HG02623 (cell line): ENCODE measurements at regions not wholly inside any gene's neighbourhood (a gene's known extent, or its start where the extent isn't known, plus 50 kb on each side); places are given as distances from the start of the nearest gene placed in this dataset.
A peak's percentile ranks its signal among the peaks of the same experiment; 100 is the strongest.
"Not testable (repeated sequence)": the region's sequence is repeated elsewhere in the genome, so short reads cannot be mapped to it uniquely, and the experiment has no call there.

Source experiments
- ATAC-seq: cut with Tn5 transposase; IDR thresholded peaks from one replicate; pipeline ENCODE4 v1.9.1; 2021; ENCODE audit warnings: moderate library complexity; ENCODE audit not compliant: unreplicated experiment

DNA sequence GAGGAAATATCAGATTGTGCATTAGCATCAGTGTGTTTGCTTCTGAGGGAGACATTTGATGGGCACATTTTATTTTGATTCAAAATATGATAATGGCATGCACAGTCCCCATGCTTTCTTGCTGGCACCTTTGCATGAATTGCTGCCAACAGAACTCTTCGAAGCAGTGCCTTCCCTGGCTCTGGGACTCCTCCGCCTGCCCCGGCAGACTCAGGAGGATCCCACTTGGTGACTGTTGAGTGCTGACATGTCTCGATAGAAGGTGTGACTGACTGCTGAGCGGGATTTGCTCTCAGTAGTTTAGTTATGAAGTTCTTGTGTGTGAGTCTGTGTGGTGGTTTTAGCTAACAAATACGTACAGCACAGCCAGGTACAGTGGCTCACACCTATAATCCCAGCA is 239.7 kb downstream of the FGF9 start:
- ATAC-seq, result no peak

DNA sequence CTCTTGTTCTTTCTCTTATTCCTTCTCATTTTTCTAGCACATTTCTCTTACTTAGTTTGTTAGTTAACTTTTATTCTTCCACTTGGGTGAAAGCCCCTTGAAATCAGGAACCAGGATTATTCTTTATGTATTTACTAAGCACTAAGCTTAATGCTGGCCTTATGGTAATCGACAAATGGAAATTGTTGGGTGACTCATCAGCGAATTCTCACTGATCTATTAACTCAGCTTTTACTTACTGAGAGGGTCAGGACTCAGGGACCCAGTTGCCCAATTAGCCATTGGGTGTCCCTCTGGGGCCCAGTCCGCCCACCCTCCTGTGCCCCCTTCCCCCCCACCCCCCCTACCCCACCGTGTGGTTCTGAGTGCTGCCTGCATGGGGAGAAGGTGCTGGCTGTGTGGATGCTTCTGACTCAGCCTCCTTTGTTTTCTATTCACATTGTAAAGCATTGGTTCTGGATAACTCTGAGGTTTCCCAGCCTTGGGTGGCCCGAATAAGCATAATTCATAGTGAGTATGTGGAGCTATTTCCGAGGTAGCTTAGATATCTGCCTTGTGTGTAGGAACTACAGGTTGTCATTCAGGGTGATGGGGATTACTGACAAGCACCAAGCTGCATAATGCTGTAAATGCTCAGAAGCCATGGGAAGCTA is 240.9 kb downstream of the FGF9 start:
- ATAC-seq, result no peak

DNA sequence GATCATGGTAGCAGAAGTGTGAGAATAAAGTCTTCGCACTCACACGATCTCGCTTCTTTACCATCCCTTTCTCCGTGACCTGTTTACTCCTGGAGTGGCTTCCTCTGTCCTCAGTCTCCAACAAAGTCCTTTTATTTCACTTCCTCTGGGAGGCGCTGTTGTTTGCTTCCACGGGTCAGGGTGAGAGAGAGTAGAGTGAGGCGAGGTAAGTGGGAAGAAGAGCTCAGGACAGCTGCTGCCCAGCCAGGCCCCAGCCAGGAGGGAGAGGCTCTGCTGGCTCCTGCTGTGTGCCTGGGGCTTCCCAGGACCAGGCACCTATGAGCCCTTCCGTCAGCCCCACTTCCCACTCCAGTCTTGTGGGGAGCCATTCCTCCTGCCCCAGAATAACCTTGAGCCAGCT is 242.1 kb downstream of the FGF9 start:
- ATAC-seq, result no peak

DNA sequence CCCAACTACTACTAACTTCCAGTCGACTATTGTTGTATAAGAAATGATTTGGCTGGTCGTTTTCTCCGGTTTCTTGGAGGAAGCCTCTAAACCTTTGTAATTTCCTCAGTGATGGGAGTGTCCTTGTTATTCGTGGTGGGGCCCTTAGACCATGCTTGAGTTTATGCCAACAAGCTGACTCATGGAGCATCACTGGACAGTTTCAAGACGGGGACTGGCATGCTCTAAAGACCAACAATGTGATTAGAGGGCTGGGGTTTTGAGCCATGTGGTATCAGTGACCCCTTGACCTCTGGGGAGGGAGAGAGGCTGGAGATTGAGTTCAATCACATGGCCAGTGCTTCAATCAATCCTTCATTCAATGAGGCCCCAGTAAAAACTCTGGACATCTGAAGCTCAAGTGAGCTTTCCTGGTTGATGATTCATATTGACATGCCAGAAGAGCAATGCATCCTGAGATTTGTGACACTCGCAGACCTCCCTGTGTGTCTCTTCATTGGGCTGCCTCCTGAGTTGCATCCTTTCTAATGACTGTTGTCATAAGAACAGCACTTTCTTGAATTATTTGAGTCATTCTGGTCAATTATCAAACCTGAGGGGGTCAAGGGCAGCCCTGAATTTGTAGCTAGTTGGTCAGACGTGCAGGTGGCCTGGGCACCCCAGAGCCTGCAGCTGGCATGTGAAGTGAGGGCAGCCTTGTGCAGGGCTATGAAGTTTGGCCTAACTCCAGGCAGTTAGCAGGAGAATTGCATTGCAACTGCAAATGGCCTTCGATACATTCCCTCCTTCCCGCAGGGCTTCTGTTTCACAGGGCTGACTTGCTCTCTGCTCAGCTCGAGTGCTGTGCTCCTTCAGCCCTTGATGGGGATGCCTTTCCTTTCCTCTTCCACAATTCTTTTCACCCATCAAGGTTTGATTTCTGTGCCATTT is 246.5 kb downstream of the FGF9 start:
- no peak for ATAC-seq

DNA sequence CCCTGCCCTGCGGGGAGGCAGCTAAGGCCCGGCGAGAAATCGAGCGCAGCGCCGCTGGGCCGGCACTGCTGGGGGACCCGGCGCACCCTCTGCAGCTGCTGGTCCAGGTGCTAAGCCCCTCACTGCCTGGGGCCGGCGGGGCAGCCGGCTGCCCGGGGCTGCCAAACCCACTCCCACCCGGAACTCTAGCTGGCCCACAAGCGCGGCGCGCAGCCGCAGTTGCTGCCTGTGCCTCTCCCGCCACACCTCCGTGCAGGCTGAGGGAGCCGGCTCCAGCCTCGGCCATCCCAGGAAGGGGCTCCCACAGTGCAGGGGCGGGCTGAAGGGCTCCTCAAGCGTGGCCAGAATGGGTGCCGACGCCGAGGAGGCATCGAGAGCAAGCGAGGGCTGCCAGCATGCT is 249.9 kb downstream of the FGF9 start:
- ATAC-seq, result not testable (repeated sequence)

DNA sequence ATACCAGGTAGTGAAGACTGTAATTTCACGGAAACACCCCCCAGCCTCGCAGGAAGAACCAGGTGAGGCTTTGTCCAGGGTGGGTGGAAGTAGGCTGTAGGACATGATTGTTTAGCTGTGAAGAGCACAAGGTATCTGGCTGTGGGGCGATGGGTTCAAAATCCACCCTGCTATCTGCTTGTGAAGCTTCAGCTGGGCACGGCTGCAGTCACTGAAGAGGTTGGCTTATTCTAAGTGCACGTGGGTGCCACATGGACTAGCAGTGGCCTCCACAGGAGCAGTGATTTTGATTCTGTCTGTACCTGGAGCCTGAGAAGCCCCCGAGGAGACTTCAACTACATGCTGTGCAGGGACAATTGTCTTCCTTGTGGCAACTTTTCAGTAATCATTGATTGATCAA is 254.1 kb downstream of the FGF9 start:
- no peak for ATAC-seq

DNA sequence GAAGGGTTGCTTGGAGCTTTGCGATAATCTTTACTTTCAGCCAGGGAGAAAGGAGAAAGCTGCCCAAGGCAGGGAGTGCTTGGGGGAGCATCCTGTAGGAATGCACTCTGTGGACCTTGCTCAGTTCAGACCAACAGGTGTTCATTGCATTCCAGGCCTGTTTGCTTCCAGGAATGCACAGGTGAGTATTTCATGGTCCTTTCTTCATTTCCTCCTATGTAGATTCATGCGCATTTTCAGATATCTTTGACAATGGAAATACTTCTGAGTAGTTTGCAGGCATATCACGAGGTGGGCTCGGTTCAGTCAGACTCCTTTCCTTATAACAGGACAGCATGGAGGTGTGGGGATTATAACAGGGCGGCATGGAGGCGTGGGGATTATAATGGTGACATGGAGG is 254.8 kb downstream of the FGF9 start:
- no peak for ATAC-seq

DNA sequence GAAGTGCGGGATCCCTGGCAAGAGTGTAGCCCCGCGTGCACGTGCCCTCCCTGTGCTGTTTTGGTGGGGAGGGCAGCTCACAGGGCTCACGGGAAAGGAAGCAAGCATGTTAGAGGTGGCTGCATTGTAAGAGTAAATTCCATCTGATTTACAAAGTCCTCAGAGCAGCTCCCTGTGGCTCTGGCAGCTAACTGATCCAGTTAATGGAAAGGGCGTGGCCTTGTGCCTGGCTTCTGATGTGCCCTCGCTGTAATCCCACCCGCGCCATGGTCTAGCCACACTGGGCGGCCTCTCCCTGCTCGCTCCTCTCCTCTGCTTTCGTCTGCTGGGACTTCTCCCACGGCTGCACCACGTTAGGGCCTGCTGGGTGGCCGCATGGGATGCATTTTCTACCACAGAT is 258.5 kb downstream of the FGF9 start:
- ATAC-seq, result no peak

DNA sequence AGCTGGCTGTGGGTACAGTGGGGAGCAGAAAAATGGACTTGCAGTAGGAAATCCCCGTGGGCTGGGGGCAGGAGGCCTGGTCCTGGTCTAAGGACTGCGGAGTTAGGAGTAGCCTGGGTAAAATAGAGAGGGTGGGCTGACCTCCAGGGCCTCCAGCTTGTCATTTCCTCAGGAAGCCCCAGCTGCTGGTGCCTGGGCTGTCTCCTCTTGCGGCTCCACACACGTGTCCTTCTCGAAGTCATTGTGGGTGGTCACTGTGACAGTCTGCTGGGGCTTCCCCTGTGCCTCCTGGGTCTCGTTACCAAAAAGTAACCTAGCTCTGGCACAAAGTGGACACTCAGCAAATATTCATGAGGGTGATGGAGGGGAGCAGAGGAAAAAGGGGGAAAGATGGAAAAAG is 259.7 kb downstream of the FGF9 start:
- no peak for ATAC-seq

DNA sequence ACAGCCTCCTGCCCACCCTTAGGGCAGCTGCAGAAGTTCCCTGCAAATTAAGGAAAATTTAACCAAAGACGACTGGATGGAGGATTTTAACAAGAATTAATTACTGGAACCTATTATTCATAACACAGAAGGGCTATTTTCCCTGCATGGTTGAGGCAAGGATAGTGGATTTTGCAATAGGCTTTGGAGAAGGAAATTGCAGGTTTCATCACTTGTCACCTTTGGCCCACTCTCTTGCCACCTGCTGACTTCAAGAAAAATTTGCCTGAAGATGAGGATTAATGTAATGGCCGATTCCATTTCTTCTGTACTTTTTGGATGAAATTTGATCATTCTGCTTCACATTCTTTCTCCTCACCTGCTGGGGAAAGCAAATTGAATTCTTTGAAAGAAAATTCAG is 261.7 kb downstream of the FGF9 start:
- ATAC-seq, result no peak

DNA sequence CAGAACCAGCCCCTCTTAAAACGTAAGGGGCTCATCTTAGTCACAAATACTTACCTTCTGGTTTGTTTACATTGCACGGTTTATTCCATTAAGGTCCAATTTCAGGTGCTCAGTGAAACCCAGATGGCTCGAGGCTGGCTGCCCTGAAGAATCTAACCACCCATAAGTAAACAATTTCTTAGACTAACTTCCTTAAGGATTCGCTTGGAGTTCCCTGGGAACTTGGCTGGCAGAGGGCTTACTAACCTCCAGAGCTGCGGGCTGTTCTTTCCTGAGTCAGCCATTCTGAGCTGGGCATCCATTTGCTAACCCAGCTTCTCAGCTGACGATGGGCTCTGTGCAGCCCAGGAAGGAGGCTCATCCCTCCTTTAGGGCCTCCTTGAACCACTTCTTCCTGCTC is 262.1 kb downstream of the FGF9 start:
- no peak for ATAC-seq

DNA sequence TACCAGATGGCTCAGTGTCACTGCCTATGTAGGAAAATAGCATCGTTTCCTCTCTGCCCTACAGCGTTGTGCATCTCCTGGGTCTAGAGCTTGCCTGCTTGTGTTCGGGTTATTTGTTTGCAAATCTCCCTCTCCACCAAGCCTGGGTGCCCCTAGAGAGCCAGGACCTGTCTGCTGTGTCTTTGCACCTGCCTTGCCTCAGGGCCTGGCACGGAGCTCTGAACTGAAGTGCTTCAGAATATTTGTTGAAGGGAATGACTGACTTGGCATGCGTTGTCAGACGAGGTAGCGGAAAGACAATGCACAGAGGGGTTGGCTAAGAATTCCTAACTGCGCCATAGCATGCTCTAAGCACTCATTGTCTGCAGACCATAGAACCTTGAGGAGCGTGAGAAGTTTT is 263.4 kb downstream of the FGF9 start:
- no peak for ATAC-seq

DNA sequence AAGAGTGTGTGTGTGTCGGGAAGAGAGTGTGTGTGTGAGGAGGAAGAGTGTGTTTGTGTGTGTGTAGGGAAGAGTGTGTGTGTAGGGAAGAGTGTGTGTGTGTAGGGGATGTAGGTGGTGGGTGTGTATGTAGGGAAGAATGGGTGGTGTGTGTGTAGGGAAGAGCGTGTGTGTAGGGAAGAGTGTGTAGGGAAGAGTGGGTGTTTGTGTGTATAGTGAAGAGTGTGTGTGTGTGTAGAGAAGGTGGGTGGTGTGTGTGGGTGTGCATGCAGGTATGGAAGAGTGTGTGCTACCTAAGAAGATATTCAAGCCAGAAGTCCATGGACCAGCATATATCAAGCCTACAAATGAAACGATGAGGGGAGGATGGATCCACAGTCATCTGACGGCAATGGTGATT is 265.8 kb downstream of the FGF9 start:
- no peak for ATAC-seq

DNA sequence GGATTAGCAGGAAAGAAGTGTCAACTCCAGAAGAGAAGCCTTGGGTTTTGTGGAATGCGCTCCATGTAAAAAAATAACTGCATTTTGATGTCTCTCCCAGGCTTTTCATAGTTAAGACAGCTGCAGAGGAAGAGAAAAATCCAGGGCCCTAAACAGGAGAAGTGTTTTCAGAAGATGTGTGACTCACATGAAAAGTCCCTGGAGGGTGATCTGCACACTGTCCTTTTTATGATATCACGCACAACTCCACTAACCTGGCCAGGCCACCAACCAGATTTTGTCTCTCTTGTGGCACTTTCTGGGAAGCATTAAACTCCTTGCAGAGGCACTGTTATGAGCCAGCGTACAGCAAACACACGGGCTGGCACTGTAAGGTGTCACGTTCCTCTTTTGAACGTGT is 267.3 kb downstream of the FGF9 start:
- no peak for ATAC-seq

DNA sequence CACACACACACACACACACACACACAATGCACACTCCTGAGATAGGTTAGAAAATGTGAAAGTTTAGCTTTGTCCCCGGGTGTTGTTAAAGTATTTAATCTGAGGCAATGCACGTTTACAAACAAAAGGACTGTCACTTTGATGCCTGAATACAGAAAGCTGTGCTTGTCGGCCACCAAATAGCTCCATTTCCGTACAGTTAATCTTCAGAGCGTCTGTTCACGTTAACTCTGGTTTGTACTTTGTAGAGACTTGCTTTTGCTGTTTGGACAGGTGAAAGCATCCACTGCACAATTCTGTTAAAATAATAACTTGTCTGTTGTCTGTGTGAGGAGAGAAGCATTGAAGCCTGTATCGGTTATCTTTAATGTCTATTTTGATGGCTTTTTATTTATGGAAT is 267.8 kb downstream of the FGF9 start:
- no peak for ATAC-seq

DNA sequence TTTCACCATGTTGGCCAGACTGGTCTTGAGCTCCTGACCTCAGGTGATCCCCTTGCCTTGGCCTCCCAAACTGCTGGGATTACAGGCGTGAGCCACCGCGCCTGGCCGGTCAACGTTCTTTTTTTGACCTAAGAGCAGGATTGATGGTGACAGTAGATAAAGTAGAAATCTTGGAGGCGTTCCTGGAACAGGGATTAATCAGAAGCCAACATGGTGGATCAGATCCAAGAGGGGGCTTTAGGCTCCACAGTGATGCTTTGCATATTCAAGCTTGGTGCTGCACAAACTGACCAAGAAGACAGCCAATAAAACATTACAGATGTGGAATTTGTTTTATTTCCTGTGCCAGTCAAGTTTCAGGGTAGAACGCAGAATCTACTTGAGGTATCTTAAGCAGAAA is 271.2 kb downstream of the FGF9 start:
- ATAC-seq, result no peak

DNA sequence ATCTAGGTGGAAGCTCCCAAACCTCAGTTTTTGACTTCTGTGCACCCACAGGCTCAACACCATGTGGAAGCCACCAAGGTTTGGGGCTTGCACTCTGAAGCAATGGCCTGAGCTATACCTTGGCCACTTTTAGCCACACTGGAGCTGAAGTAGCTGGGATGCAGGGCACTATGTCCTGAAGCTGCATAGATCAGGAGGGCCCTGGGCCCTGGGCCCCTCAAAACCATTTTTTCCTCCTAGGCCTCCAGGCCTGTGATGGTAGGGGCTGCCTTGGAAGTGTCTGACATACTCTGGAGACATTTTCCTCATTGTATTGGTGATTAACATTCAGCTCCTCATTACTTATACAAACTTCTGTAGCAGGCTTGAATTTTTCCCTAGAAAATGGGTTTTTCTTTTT is 273.7 kb downstream of the FGF9 start:
- no peak for ATAC-seq

DNA sequence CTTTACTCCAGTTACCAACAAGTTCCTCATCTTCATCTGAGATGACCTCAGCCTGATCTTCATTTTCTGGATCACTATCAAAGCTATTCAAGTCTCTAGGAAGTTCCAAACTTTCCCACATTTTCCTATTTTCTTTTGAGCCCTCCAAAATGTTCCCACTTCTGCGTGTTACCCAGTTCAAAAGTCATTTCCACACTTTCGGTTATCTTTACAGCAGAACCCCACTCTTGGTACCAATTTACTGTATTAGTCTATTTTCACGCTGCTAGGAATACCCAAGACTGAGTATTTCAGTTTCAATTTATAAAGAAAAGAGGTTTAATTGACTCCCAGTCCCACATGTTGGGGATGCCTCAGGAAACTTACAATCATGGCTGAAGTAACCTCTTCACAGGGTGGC is 274.3 kb downstream of the FGF9 start:
- no peak for ATAC-seq

DNA sequence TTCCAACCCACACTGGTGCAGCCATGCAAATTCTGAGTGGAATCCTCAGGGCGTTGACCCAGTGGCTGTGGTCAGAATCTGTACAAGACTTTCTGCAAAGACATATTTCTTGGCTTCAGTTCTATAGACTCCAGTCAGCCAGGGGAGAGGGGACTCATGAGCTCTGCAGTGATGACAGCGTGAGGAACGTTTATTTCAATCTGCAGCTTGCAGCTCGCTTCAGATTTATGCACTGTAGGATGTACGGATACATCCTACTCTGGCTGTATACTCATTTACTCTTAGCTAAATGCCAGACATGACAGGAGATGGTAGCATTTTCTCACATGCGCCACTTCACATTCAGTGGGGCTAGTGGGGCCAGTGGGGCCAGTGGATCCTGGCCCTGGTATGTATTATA is 276.1 kb downstream of the FGF9 start:
- ATAC-seq, result no peak

DNA sequence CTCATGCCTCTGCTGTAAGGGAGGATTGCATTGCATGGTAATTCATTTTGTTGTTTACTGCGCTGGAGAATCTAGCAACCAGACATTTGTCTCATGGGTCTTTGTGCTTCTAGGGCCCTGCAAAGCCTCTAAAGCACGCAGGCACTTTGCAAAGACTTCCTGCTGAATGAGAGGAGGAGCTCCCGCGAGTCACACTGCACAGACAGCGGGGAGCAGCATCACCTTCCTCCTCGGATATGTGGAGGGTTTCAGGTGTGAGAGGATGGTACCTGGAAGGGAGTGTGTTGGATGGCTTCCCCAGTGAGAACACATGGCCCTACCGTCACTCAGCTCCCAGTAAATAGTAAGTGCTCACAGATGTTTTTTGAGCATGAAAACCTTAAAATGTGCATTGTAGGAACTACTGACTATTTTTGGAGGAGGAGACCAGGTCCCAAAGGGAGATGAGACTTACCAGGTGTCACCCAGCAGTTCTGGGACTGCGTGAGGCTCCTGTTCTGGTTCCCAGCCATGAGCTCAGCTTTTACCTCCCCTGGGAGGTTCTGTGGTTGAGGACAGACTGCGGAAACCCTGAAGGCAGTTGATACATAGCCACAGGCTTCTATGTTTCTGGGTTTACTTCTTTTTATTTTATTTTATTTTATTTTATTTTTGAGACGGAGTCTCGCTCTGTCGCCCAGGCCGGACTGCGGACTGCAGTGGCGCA is 278.0 kb downstream of the FGF9 start:
- peak; percentile 85 for ATAC-seq

DNA sequence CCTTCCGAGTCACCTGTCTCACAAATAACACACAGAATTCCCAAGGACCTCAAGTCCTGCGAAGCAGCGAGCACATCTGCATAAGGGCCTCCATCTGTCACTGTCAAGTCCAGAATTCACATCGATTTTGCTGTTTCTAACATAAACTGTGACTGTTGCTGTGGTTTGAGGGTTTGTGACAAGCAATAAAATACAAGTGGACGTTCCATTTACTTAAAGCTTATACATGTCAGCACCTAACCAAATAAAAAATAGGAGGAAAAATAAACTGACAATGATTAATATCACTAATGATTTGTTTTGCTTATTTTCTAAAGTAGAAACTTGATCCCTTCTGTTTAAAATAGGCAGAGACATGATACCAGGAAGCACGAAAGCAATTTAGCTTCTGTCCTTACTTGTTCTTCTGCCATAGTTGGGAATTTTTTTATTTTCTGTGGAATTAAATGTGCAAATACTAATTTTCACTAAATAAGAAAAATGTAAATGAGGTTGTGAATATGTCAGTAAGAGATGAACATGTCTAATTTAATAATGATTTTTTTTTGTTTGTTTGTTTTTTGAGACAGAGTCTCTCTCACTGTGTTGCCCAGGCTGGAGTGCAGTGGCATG is 279.1 kb downstream of the FGF9 start:
- ATAC-seq, result no peak

DNA sequence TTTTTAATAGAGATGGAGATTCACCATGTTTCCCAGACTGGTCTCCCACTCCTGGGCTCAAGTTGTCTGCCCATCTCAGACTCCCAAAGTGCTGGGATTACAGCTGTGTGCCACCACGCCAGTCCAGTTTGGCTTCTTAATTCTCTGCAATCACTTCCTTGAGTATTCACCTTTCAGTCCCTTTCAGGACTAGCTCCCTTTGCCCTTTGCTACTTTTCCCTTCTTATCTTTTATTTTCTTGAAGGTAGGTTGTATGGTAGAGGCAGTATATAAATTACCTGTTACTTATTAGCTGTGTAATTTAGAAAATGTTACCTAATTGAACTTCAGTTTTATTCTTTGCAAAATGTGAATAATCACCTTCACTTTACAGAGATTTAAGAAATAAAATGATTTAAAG is 285.8 kb downstream of the FGF9 start:
- no peak for ATAC-seq
